ENCODE measurements at regions not wholly inside any gene's neighbourhood (a gene's known extent, or its start where the extent isn't known, plus 50 kb on each side); places are given as distances from the start of the nearest gene placed in this dataset.

- Histone ChIP-seq H3K4me3 (ENCODE audit: low read length) (no peak overlapping the region), H3K4me1 (ENCODE audit: control insufficient read depth, insufficient read depth, low read length) (no peaks in the 10 kb centered on the region), H3K9me3 (ENCODE audit: control insufficient read depth, insufficient read depth, low read length) (no peaks in the 10 kb centered on the region), H3K27ac (ENCODE audit: low read length) (no peak overlapping the region), H3K36me3 (ENCODE audit: control insufficient read depth, insufficient read depth, low read length) (no peaks in the 10 kb centered on the region), H3K27me3 (ENCODE audit: control insufficient read depth, insufficient read depth, low read length) (no peaks in the 10 kb centered on the region)
- WGBS (ENCODE audit: insufficient coverage, insufficient read length), result no CpG with 5 or more reads among the region's 4 CpGs
- no peak for DNase-seq (ENCODE audit: low read depth, low spot score)
Observed at GRCh38 chr12:58186401-58186800, 245.0 kb downstream of the ATP23 start.

GRCh38 chr12:58186914-58187313 is 245.5 kb downstream of the ATP23 start:
- H3K27ac ChIP-seq (ENCODE audit: low read length), result no peak overlapping the region
- H3K27me3 ChIP-seq (ENCODE audit: control insufficient read depth, insufficient read depth, low read length), result no peaks in the 10 kb centered on the region
- no peaks in the 10 kb centered on the region for H3K9me3 ChIP-seq (ENCODE audit: control insufficient read depth, insufficient read depth, low read length)
- H3K4me3 ChIP-seq (ENCODE audit: low read length), result no peak overlapping the region
- no peaks in the 10 kb centered on the region for H3K36me3 ChIP-seq (ENCODE audit: control insufficient read depth, insufficient read depth, low read length)
- WGBS (ENCODE audit: insufficient coverage, insufficient read length), result no CpG with 5 or more reads among the region's 3 CpGs
- no peaks in the 10 kb centered on the region for H3K4me1 ChIP-seq (ENCODE audit: control insufficient read depth, insufficient read depth, low read length)
- DNase-seq (ENCODE audit: low read depth, low spot score), result no peak

GRCh38 chr12:58189030-58189429 is 247.7 kb downstream of the ATP23 start:
- no peak for DNase-seq (ENCODE audit: low read depth, low spot score)
- no peak overlapping the region for H3K4me3 ChIP-seq (ENCODE audit: low read length)
- no CpG with 5 or more reads among the region's 1 CpG for WGBS (ENCODE audit: insufficient coverage, insufficient read length)
- no peaks in the 10 kb centered on the region for H3K4me1 ChIP-seq (ENCODE audit: control insufficient read depth, insufficient read depth, low read length)
- H3K36me3 ChIP-seq (ENCODE audit: control insufficient read depth, insufficient read depth, low read length), result no peaks in the 10 kb centered on the region
- H3K27me3 ChIP-seq (ENCODE audit: control insufficient read depth, insufficient read depth, low read length), result no peaks in the 10 kb centered on the region
- no peaks in the 10 kb centered on the region for H3K9me3 ChIP-seq (ENCODE audit: control insufficient read depth, insufficient read depth, low read length)
- no peak overlapping the region for H3K27ac ChIP-seq (ENCODE audit: low read length)

GRCh38 chr12:58189893-58190292 is 248.5 kb downstream of the ATP23 start:
- H3K4me3 ChIP-seq (ENCODE audit: low read length), result no peak overlapping the region
- no peaks in the 10 kb centered on the region for H3K4me1 ChIP-seq (ENCODE audit: control insufficient read depth, insufficient read depth, low read length)
- no peaks in the 10 kb centered on the region for H3K36me3 ChIP-seq (ENCODE audit: control insufficient read depth, insufficient read depth, low read length)
- WGBS (ENCODE audit: insufficient coverage, insufficient read length), result no CpG with 5 or more reads among the region's 3 CpGs
- no peak overlapping the region for H3K27ac ChIP-seq (ENCODE audit: low read length)
- H3K9me3 ChIP-seq (ENCODE audit: control insufficient read depth, insufficient read depth, low read length), result no peaks in the 10 kb centered on the region
- H3K27me3 ChIP-seq (ENCODE audit: control insufficient read depth, insufficient read depth, low read length), result no peaks in the 10 kb centered on the region
- no peak for DNase-seq (ENCODE audit: low read depth, low spot score)

- Histone ChIP-seq H3K36me3 (ENCODE audit: control insufficient read depth, insufficient read depth, low read length) (no peaks in the 10 kb centered on the region), H3K9me3 (ENCODE audit: control insufficient read depth, insufficient read depth, low read length) (no peaks in the 10 kb centered on the region), H3K4me3 (ENCODE audit: low read length) (no peak overlapping the region), H3K27me3 (ENCODE audit: control insufficient read depth, insufficient read depth, low read length) (no peaks in the 10 kb centered on the region), H3K4me1 (ENCODE audit: control insufficient read depth, insufficient read depth, low read length) (no peaks in the 10 kb centered on the region), H3K27ac (ENCODE audit: low read length) (no peak overlapping the region)
- DNase-seq (ENCODE audit: low read depth, low spot score), result no peak
- no CpG with 5 or more reads among the region's 5 CpGs for WGBS (ENCODE audit: insufficient coverage, insufficient read length)
Observed at GRCh38 chr12:58190618-58191017, 249.3 kb downstream of the ATP23 start.

GRCh38 chr12:58196971-58197370 is 255.6 kb downstream of the ATP23 start:
- Histone ChIP-seq H3K27me3 (ENCODE audit: control insufficient read depth, insufficient read depth, low read length) (no peaks in the 10 kb centered on the region), H3K9me3 (ENCODE audit: control insufficient read depth, insufficient read depth, low read length) (no peaks in the 10 kb centered on the region), H3K36me3 (ENCODE audit: control insufficient read depth, insufficient read depth, low read length) (no peaks in the 10 kb centered on the region), H3K27ac (ENCODE audit: low read length) (no peak overlapping the region), H3K4me1 (ENCODE audit: control insufficient read depth, insufficient read depth, low read length) (no peaks in the 10 kb centered on the region), H3K4me3 (ENCODE audit: low read length) (no peak overlapping the region)
- DNase-seq (ENCODE audit: low read depth, low spot score), result no peak

GRCh38 chr12:58202933-58203718 is 261.8 kb downstream of the ATP23 start:
- Histone ChIP-seq H3K9me3 (ENCODE audit: control insufficient read depth, insufficient read depth, low read length) (no peaks in the 10 kb centered on the region), H3K27me3 (ENCODE audit: control insufficient read depth, insufficient read depth, low read length) (no peaks in the 10 kb centered on the region), H3K36me3 (ENCODE audit: control insufficient read depth, insufficient read depth, low read length) (no peaks in the 10 kb centered on the region), H3K4me1 (ENCODE audit: control insufficient read depth, insufficient read depth, low read length) (no peaks in the 10 kb centered on the region), H3K4me3 (ENCODE audit: low read length) (no peak overlapping the region), H3K27ac (ENCODE audit: low read length) (no peak overlapping the region)
- no peak for DNase-seq (ENCODE audit: low read depth, low spot score)
- no CpG with 5 or more reads among the region's 3 CpGs for WGBS (ENCODE audit: insufficient coverage, insufficient read length)

- Histone ChIP-seq H3K4me1 (ENCODE audit: control insufficient read depth, insufficient read depth, low read length) (no peaks in the 10 kb centered on the region), H3K27me3 (ENCODE audit: control insufficient read depth, insufficient read depth, low read length) (no peaks in the 10 kb centered on the region), H3K36me3 (ENCODE audit: control insufficient read depth, insufficient read depth, low read length) (no peaks in the 10 kb centered on the region), H3K9me3 (ENCODE audit: control insufficient read depth, insufficient read depth, low read length) (no peaks in the 10 kb centered on the region), H3K4me3 (ENCODE audit: low read length) (no peak overlapping the region), H3K27ac (ENCODE audit: low read length) (no peak overlapping the region)
- no peak for DNase-seq (ENCODE audit: low read depth, low spot score)
- WGBS (ENCODE audit: insufficient coverage, insufficient read length), result no CpG with 5 or more reads among the region's 1 CpG
Observed at GRCh38 chr12:58204071-58204470, 262.7 kb downstream of the ATP23 start.

GRCh38 chr12:58206876-58207275 is 265.5 kb downstream of the ATP23 start:
- Histone ChIP-seq H3K27ac (ENCODE audit: low read length) (no peak overlapping the region), H3K27me3 (ENCODE audit: control insufficient read depth, insufficient read depth, low read length) (no peaks in the 10 kb centered on the region), H3K4me1 (ENCODE audit: control insufficient read depth, insufficient read depth, low read length) (no peaks in the 10 kb centered on the region), H3K4me3 (ENCODE audit: low read length) (no peak overlapping the region), H3K36me3 (ENCODE audit: control insufficient read depth, insufficient read depth, low read length) (no peaks in the 10 kb centered on the region), H3K9me3 (ENCODE audit: control insufficient read depth, insufficient read depth, low read length) (no peaks in the 10 kb centered on the region)
- no peak for DNase-seq (ENCODE audit: low read depth, low spot score)
- WGBS (ENCODE audit: insufficient coverage, insufficient read length), result no CpG with 5 or more reads among the region's 3 CpGs

GRCh38 chr12:58211211-58211610 is 269.8 kb downstream of the ATP23 start:
- no CpG with 5 or more reads among the region's 9 CpGs for WGBS (ENCODE audit: insufficient coverage, insufficient read length)

GRCh38 chr12:58217130-58217529 is 275.8 kb downstream of the ATP23 start:
- DNase-seq (ENCODE audit: low read depth, low spot score), result no peak
- no peaks in the 10 kb centered on the region for H3K4me1 ChIP-seq (ENCODE audit: control insufficient read depth, insufficient read depth, low read length)
- no peaks in the 10 kb centered on the region for H3K9me3 ChIP-seq (ENCODE audit: control insufficient read depth, insufficient read depth, low read length)
- no peaks in the 10 kb centered on the region for H3K27me3 ChIP-seq (ENCODE audit: control insufficient read depth, insufficient read depth, low read length)
- no CpG with 5 or more reads among the region's 1 CpG for WGBS (ENCODE audit: insufficient coverage, insufficient read length)
- H3K4me3 ChIP-seq (ENCODE audit: low read length), result no peak overlapping the region
- H3K27ac ChIP-seq (ENCODE audit: low read length), result no peak overlapping the region
- no peaks in the 10 kb centered on the region for H3K36me3 ChIP-seq (ENCODE audit: control insufficient read depth, insufficient read depth, low read length)

More at GRCh38 chr12:58211211-58211610, 269.8 kb downstream of the ATP23 start:
- no peak for DNase-seq (ENCODE audit: low read depth, low spot score)
- Histone ChIP-seq H3K27ac (ENCODE audit: low read length) (no peak overlapping the region), H3K4me1 (ENCODE audit: control insufficient read depth, insufficient read depth, low read length) (no peaks in the 10 kb centered on the region), H3K9me3 (ENCODE audit: control insufficient read depth, insufficient read depth, low read length) (no peaks in the 10 kb centered on the region), H3K4me3 (ENCODE audit: low read length) (no peak overlapping the region), H3K27me3 (ENCODE audit: control insufficient read depth, insufficient read depth, low read length) (no peaks in the 10 kb centered on the region), H3K36me3 (ENCODE audit: control insufficient read depth, insufficient read depth, low read length) (no peaks in the 10 kb centered on the region)
